ENCODE measurements at regions not wholly inside any gene's neighbourhood (a gene's known extent, or its start where the extent isn't known, plus 50 kb on each side); places are given as distances from the start of the nearest gene placed in this dataset.

DNA sequence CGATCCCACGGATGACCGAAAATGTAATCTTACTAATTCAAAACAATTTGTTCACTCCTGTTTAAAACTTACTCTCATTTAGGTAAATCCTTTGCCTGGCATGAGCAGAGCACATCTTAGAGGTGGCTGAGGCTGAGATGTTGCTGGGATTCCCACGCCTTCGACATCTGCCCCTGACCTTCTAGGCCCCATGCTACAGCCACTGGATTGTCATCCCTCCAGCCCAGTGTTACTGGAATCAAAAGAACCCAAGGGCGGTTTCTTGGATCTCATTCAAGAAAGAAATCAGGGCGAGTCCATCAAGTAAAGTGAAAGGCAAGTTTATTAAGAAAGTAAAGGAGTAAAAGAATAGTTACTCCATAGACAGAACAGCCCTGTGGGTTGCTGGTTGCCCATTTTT, 64.5 kb upstream of the SHISA6 start:
- TF ChIP-seq, protein P1, sequence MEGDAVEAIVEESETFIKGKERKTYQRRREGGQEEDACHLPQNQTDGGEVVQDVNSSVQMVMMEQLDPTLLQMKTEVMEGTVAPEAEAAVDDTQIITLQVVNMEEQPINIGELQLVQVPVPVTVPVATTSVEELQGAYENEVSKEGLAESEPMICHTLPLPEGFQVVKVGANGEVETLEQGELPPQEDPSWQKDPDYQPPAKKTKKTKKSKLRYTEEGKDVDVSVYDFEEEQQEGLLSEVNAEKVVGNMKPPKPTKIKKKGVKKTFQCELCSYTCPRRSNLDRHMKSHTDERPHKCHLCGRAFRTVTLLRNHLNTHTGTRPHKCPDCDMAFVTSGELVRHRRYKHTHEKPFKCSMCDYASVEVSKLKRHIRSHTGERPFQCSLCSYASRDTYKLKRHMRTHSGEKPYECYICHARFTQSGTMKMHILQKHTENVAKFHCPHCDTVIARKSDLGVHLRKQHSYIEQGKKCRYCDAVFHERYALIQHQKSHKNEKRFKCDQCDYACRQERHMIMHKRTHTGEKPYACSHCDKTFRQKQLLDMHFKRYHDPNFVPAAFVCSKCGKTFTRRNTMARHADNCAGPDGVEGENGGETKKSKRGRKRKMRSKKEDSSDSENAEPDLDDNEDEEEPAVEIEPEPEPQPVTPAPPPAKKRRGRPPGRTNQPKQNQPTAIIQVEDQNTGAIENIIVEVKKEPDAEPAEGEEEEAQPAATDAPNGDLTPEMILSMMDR (IDR thresholded peaks at IDR 0.05) = no peak
- TF ChIP-seq POLR2A (IDR thresholded peaks at IDR 0.05) = no peak
